Ovary (tissue), 7 donors: ENCODE measurements at regions not wholly inside any gene's neighbourhood (a gene's known extent, or its start where the extent isn't known, plus 50 kb on each side); places are given as distances from the start of the nearest gene placed in this dataset.

Source experiments
- DNase-seq, 5 donors: peaks; one replicate each; pipeline ENCODE4 v3.0.0-alpha.2; 2019 to 2020
- H3K27ac ChIP-seq, 2 donors: fragments of 200-600 bp; one replicate each; pipeline versions ENCODE4 v1.5.1 to v1.8.0; 2019 to 2022
- H3K27me3 ChIP-seq: fragments of 200-600 bp; one replicate; pipeline ENCODE4 v1.8.0; 2022
- H3K36me3 ChIP-seq: fragments of 200-600 bp; sonication (generic); one replicate; pipeline ENCODE4 v1.5.1; 2019
- H3K4me1 ChIP-seq: one replicate; pipeline ENCODE4 v1.8.1; 2013; ENCODE audit warnings: mild to moderate bottlenecking, moderate library complexity; ENCODE audit not compliant: insufficient read depth
- H3K4me3 ChIP-seq: fragments of 200-600 bp; sonication (generic); one replicate; pipeline ENCODE4 v1.5.1; 2017
- H3K9me3 ChIP-seq, 2 donors: fragments of 200-600 bp in 1 of 2; sonication (generic) in 1 of 2; one replicate each; pipeline versions ENCODE4 v1.5.1 to v1.8.1; 2013 to 2019; ENCODE audit warnings: mild to moderate bottlenecking in 1 of 2, moderate library complexity in 1 of 2
- EP300 ChIP-seq: sonication (generic); formaldehyde crosslinking; IDR thresholded peaks from one replicate; pipeline ENCODE4 v1.6.1; 2017; ENCODE audit warnings: antibody characterized with exemption
- POLR2A ChIP-seq: fragments of 450-650 bp; IDR thresholded peaks from one replicate; pipeline ENCODE4 v1.6.1; 2017; ENCODE audit warnings: antibody characterized with exemption, mild to moderate bottlenecking, moderate library complexity
- WGBS, 3 donors: extraction: QIAGEN DNeasy Blood & Tissue Kit in 1 of 3; methylation state at CpG; one replicate each; pipeline versions ENCODE4 v1.1.5 to v1.1.7; 2013 to 2017; 5-methylcytosine and 5-hydroxymethylcytosine counted together
- intact Hi-C, 4 donors: fragments of 100-400 bp; cut with DNase I; formaldehyde crosslinking; loops; one replicate each; pipeline versions ENCODE4 v1.11.0 to v1.15.1; 2022 to 2023
- TF ChIP-seq, protein P1 (sequence below), 3 donors: fragments of 450-650 bp in 2 of 3; fragments of 200-600 bp in 1 of 3; IDR thresholded peaks; one replicate each; pipeline versions ENCODE4 v1.5.1 to v1.8.0; 2016 to 2022; ENCODE audit warnings: antibody characterized with exemption in 3 of 3, mild to moderate bottlenecking in 1 of 3
- donor health status: DM: no; HTN: no; CAD: no; lungs with moderate emphysema.
- donor health status: DM: no; HTN: no; CAD: no.
- donor health status: Bipolar disorder and iron deficiency.
- donor health status: DM: no; HTN: no; CAD: no.
- donor health status: DM: yes; HTN: yes; CAD: no.

DNA sequence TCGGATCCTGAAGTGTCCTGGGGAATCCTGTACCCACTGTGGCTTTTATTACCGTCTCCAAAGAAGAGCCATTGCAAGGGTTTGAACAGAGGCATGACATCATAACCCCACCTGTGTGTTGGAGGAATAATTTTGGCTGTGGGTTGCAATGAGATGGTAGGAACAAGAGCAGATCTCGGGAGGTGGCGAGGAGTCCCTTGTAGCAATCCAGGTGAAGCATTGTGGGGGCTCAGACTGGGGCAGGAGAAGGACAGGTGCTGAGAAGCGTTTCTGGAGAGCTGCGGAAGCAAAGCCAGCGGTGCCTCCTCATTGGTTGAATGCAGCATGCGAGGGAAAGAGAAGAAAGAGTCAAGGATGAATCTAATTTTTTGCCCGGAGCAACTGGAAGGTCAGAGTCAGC, 382.4 kb downstream of the EFNB2 start:
- 92 to 93% (median 93%) methylated on average over 9 of the region's 9 CpGs for WGBS, 3 donors
- no peak overlapping the region for H3K27ac ChIP-seq
- no peaks in the 10 kb centered on the region for H3K27me3 ChIP-seq
- TF ChIP-seq EP300 (no peak), POLR2A (no peak)
- TF ChIP-seq, protein P1, sequence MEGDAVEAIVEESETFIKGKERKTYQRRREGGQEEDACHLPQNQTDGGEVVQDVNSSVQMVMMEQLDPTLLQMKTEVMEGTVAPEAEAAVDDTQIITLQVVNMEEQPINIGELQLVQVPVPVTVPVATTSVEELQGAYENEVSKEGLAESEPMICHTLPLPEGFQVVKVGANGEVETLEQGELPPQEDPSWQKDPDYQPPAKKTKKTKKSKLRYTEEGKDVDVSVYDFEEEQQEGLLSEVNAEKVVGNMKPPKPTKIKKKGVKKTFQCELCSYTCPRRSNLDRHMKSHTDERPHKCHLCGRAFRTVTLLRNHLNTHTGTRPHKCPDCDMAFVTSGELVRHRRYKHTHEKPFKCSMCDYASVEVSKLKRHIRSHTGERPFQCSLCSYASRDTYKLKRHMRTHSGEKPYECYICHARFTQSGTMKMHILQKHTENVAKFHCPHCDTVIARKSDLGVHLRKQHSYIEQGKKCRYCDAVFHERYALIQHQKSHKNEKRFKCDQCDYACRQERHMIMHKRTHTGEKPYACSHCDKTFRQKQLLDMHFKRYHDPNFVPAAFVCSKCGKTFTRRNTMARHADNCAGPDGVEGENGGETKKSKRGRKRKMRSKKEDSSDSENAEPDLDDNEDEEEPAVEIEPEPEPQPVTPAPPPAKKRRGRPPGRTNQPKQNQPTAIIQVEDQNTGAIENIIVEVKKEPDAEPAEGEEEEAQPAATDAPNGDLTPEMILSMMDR (IDR thresholded peaks at IDR 0.05), result no peak
- no peaks in the 10 kb centered on the region for H3K9me3 ChIP-seq
- H3K4me3 ChIP-seq, result no peak overlapping the region
- intact Hi-C loops, result no loop called here
- H3K4me1 ChIP-seq, result no peaks in the 10 kb centered on the region
- DNase-seq, result no peak
- no peaks in the 10 kb centered on the region for H3K36me3 ChIP-seq

DNA sequence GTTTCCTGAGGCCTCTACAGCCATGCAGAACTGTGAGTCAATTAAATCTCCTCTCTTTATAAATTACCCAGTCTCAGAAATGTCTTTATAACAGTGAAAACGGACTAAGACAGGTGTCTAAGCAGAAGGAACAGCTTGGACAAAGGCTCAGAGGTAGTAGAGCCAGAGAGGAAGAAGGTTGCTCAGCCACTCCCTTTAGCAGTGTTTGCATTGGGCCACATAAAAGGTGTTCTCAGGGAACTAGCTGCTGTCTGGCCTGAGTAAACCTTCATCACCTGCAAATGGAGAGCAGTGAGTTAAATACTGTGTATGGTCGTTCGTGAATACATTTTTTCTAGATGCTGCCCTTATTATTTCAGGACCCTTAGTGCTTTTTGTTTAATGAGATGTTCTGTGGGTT, 383.4 kb downstream of the EFNB2 start:
- no peaks in the 10 kb centered on the region for H3K4me1 ChIP-seq
- H3K27me3 ChIP-seq, result no peaks in the 10 kb centered on the region
- no peak overlapping the region for H3K4me3 ChIP-seq
- DNase-seq, result no peak
- H3K27ac ChIP-seq, result no peak overlapping the region
- 82 to 87% (median 83%) methylated on average over 3 of the region's 3 CpGs for WGBS, 3 donors
- intact Hi-C loops, result no loop called here
- H3K36me3 ChIP-seq, result no peaks in the 10 kb centered on the region
- no peaks in the 10 kb centered on the region for H3K9me3 ChIP-seq
- no peak for TF ChIP-seq POLR2A
- TF ChIP-seq, protein P1 (IDR thresholded peaks at IDR 0.05), result no peak
- TF ChIP-seq EP300, result no peak

DNA sequence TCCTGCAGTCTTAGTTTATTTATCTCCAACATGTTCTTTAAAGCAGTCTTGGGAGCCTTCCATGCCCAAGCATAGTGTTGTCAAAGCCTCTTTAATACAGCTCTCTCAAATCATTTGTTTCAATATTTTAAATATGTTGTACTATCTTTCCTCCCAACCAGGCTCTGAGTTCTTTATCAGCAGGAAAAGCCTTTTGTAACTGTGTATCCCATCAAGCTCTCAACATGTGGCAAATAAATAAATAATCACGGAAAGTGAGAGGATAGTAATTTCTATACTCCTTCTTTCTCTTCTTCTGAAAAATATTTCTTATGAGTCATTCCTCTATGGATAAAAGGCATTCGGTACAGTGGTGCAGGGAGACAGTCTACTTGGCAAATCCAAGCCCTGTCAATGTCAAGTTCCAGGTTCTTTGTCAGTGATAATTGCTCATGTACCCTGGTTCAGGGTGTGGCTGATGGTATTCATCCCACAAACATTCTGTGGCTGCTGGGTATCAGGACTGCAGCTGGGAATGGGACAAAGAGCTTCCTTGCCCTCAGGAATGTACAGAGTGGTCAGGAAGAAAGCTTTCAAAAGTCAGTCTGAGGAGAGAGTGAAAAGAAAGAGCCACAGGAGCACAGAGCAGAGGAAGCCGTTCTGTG, 384.3 kb downstream of the EFNB2 start:
- Histone ChIP-seq H3K27me3 (no peaks in the 10 kb centered on the region), H3K36me3 (no peaks in the 10 kb centered on the region), H3K9me3 (no peaks in the 10 kb centered on the region), H3K4me3 (no peak overlapping the region), H3K27ac (no peak overlapping the region), H3K4me1 (no peaks in the 10 kb centered on the region)
- TF ChIP-seq EP300, result no peak
- no peak for DNase-seq
- intact Hi-C loops, result loop anchor here in 1 of 4 donors (2.0 kb wide), 1 partner anchor 60 kb away; no protein-coding TSS in a partner anchor
- 36 to 51% (median 40%) methylated on average over 3 of the region's 3 CpGs for WGBS, 3 donors

DNA sequence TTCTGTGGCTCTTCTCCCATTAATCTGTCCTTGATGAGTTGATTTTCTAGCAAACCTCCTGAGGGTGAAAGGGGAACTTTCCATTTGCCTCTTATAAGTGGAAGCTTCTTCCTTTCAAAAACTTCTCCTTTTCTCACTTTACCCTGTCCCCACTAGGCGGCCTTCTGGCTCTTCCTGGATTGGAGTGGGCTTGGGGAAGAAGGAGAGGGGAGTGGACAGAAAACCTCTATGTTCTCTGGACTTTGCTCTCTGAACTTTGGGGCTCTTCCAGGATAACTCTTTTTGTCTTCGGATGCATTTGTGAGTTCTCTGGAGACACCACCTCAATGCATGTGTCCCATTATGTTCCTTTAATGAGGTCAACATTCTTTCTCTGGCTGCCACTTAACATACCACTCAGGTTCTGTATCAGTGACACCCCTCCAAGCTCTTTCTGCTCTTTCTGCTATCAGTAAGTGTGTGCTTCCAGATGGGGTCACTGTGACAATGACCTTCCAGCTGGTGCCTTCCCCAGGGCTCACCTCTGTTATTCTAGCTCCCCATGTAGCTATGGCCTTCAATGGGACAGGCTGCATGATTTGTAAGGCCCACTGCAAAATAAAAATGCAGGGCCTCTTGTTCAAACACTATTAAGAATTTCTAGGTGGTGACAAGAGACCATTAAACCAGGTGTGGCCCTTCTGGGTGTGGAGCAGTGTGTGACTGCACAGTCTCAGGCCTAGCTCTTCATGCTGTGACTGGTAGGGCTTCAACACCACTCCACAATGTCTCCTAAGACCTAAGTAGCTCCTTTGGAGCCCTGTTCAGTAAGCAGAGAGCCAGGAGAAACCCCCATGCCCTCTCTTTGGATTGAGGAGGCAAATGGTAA, 389.2 kb downstream of the EFNB2 start:
- WGBS, 3 donors, result 77 to 83% (median 82%) methylated on average over 2 of the region's 2 CpGs
- no peaks in the 10 kb centered on the region for H3K4me1 ChIP-seq
- TF ChIP-seq POLR2A (no peak), EP300 (no peak)
- TF ChIP-seq, protein P1 (IDR thresholded peaks at IDR 0.05), result no peak
- DNase-seq, result no peak
- H3K9me3 ChIP-seq, result no peaks in the 10 kb centered on the region
- H3K36me3 ChIP-seq, result no peaks in the 10 kb centered on the region
- H3K27me3 ChIP-seq, result no peaks in the 10 kb centered on the region
- H3K4me3 ChIP-seq, result no peak overlapping the region
- intact Hi-C loops, result no loop called here
- no peak overlapping the region for H3K27ac ChIP-seq

DNA sequence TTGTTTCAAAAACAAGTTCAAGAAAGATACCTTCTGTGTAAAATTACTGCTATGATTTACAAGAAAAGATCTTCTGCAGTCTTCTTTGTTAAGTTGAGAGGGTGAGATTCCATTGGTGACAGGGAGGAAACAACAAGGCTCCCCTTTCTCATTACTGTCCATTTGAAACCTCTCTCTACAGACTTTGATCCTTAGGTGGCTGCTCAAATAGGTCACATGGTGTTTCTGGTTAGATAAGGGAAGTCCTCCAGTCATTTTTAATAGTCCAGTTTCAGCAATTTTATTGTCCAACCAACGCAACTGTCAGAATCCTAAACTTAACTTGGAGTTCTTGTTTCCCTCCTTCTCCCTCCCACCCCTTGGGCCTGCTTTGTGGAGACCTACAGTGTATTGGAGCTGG, 390.4 kb downstream of the EFNB2 start:
- DNase-seq, result no peak
- H3K27ac ChIP-seq, result no peak overlapping the region
- H3K4me1 ChIP-seq, result no peaks in the 10 kb centered on the region
- WGBS, 3 donors, result 89 to 97% (median 97%) methylated on average over 1 of the region's 1 CpG
- H3K27me3 ChIP-seq, result no peaks in the 10 kb centered on the region
- H3K36me3 ChIP-seq, result no peaks in the 10 kb centered on the region
- no peak overlapping the region for H3K4me3 ChIP-seq
- intact Hi-C loops, result no loop called here
- H3K9me3 ChIP-seq, result no peaks in the 10 kb centered on the region
- no peak for TF ChIP-seq POLR2A
- TF ChIP-seq, protein P1 (IDR thresholded peaks at IDR 0.05), result no peak
- no peak for TF ChIP-seq EP300
